NB4 (cell line): ENCODE measurements at regions not wholly inside any gene's neighbourhood (a gene's known extent, or its start where the extent isn't known, plus 50 kb on each side); places are given as distances from the start of the nearest gene placed in this dataset.

ENCODE experiments used
- CTCF ChIP-seq: IDR thresholded peaks from one replicate; pipeline ENCODE4 v1.5.1; 2012; ENCODE audit warnings: low read depth, low read length
- MAX ChIP-seq: IDR thresholded peaks from 2 replicates; pipeline ENCODE4 v1.6.1; 2011; ENCODE audit warnings: low read depth, low read length
- MYC ChIP-seq: IDR thresholded peaks from 2 replicates; pipeline ENCODE4 v1.6.1; 2011; ENCODE audit warnings: low read depth, low read length
- POLR2A ChIP-seq: IDR thresholded peaks from 2 replicates; pipeline ENCODE4 v1.6.1; 2011; ENCODE audit warnings: mild to moderate bottlenecking; ENCODE audit not compliant: insufficient read length; ENCODE audit errors: extremely low read depth

- no peak for TF ChIP-seq CTCF
- TF ChIP-seq POLR2A, result no peak
- TF ChIP-seq MAX, result no peak
- TF ChIP-seq MYC, result no peak
Measured at GRCh38 chr9:86665416-86665815, 281.9 kb downstream of the GAS1 start.
